IPS DF 6.9 (cell line): ENCODE measurements at regions not wholly inside any gene's neighbourhood (a gene's known extent, or its start where the extent isn't known, plus 50 kb on each side); places are given as distances from the start of the nearest gene placed in this dataset.

ENCODE experiments used
- DNase-seq: peaks from one replicate; pipeline ENCODE4 v3.0.0-alpha.2; 2013; ENCODE audit warnings: low read depth, low spot score
- H3K27ac ChIP-seq: one replicate; pipeline ENCODE4 v1.5.1; 2013; ENCODE audit warnings: low read length, control low read depth
- H3K27me3 ChIP-seq: 2 replicates; pipeline ENCODE4 v1.6.1; 2013; ENCODE audit warnings: mild to moderate bottlenecking, low read length; ENCODE audit not compliant: control insufficient read depth, insufficient read depth
- H3K36me3 ChIP-seq: 2 replicates; pipeline ENCODE4 v1.6.1; 2013; ENCODE audit warnings: low read length; ENCODE audit not compliant: control insufficient read depth, insufficient read depth
- H3K4me1 ChIP-seq: 2 replicates; pipeline ENCODE4 v1.6.1; 2013; ENCODE audit warnings: low read length; ENCODE audit not compliant: control insufficient read depth, insufficient read depth
- H3K4me3 ChIP-seq: 2 replicates; pipeline ENCODE4 v1.5.1; 2013; ENCODE audit warnings: mild to moderate bottlenecking, low read length
- H3K9me3 ChIP-seq: 2 replicates; pipeline ENCODE4 v1.6.1; 2013; ENCODE audit warnings: low read length, inconsistent platforms; ENCODE audit not compliant: control insufficient read depth, insufficient read depth
- WGBS: extraction: QIAGEN DNeasy Blood & Tissue Kit; methylation state at CpG from one replicate; pipeline ENCODE4 v1.1.7; 2013; ENCODE audit warnings: mixed read lengths, missing lambda C conversion rate; ENCODE audit not compliant: insufficient read length, insufficient coverage; 5-methylcytosine and 5-hydroxymethylcytosine counted together

DNA sequence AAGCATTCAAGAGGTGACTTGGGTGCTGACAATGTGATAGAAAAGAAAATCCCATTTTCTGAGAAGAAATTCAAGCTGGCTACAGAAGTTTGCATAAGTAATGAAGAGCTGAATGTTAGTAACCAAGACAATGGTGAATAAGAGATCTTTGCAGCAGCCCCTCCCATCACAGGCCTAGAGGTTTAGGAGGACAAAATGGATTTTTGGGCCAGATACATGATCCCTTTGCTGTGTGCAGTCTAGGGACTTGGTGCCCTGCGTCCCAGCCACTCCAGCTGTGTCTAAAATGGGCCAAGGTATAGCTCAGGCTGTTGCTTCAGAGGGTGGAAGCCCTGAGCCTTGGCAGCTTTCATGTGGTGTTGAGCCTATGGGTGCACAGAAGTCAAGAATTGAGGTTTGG, 107.0 kb upstream of the EPHA5 start:
- Histone ChIP-seq H3K27ac (no peak overlapping the region), H3K4me1 (no peaks in the 10 kb centered on the region), H3K36me3 (no peaks in the 10 kb centered on the region)

DNA sequence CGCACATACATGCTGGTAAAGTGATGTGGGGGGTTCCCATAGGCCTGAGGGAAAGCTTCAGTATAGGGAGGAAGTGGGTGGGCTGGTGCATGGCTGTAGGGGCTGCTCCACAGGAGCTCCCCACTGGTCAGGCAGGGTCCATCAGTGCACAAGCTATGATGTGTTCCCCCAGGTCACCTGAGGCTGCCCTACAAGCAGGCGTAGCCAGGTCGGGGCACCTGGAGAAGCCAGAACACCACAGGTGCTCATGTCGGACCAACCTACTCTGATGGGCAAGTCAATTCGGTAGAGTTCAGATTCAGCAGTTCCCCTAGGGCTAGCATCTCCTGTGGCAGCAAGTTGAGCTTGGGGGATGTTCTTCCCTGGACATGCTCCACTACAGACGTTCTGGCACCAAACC, 103.3 kb upstream of the EPHA5 start:
- H3K4me1 ChIP-seq: no peaks in the 10 kb centered on the region
- no CpG with 5 or more reads among the region's 6 CpGs for WGBS
- H3K27me3 ChIP-seq: no peaks in the 10 kb centered on the region
- H3K27ac ChIP-seq: no peak overlapping the region
- H3K36me3 ChIP-seq: no peaks in the 10 kb centered on the region
- DNase-seq: no peak
- no peak overlapping the region for H3K4me3 ChIP-seq
- H3K9me3 ChIP-seq: no peaks in the 10 kb centered on the region; the same call in 1 of the 2 replicates

More for the DNA sequence above, 107.0 kb upstream of the EPHA5 start:
- no peak for DNase-seq
- Histone ChIP-seq H3K4me3 (no peak overlapping the region), H3K9me3 (no peaks in the 10 kb centered on the region; the same call in 1 of the 2 replicates), H3K27me3 (no peaks in the 10 kb centered on the region)
- no CpG with 5 or more reads among the region's 1 CpG for WGBS

DNA sequence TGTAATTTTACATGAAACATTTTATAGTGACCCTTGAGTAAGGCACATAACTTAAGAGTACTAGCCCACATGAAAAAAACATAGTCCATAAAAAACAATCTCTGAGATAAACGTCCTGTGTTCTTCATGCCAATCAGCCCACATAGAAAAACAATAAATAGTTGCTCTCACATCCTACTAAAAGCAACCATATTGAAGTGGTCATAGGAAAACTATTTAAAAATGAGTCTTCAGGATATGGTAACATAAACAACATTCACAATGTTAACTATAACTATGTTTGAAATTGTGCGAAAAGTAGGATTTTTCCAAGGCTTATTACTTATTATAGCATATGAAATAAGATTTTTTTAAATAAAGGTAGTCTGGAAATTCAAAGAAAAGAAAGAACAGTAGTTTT, 77.1 kb upstream of the EPHA5 start:
- no peaks in the 10 kb centered on the region for H3K36me3 ChIP-seq
- H3K4me3 ChIP-seq: no peak overlapping the region
- H3K9me3 ChIP-seq: no peaks in the 10 kb centered on the region
- WGBS: no CpG with 5 or more reads among the region's 2 CpGs
- no peaks in the 10 kb centered on the region for H3K4me1 ChIP-seq
- no peak for DNase-seq
- no peak overlapping the region for H3K27ac ChIP-seq
- H3K27me3 ChIP-seq: no peaks in the 10 kb centered on the region

DNA sequence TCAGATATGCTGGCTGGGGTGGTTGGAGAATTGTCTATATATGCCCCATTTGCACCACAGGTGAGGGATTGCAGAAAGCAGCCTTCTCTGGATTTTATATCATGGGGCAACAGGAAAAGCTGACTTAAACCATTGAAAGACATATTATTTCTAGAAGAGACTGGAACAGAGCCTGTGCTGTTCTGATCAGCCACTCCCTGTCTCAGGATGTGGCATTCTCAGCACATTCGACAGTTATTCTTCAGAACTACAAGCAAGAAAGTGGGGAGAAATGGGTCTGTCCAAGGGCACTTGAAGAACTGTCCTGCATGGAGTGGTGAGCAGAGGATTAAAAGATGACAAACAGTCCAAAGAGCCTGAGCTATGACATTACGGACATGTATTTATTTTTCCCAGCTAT, 67.8 kb upstream of the EPHA5 start:
- no peak for DNase-seq
- Histone ChIP-seq H3K27me3 (no peaks in the 10 kb centered on the region), H3K36me3 (no peaks in the 10 kb centered on the region), H3K27ac (no peak overlapping the region), H3K4me3 (no peak overlapping the region), H3K4me1 (no peaks in the 10 kb centered on the region), H3K9me3 (no peaks in the 10 kb centered on the region)
- WGBS: no CpG with 5 or more reads among the region's 2 CpGs

DNA sequence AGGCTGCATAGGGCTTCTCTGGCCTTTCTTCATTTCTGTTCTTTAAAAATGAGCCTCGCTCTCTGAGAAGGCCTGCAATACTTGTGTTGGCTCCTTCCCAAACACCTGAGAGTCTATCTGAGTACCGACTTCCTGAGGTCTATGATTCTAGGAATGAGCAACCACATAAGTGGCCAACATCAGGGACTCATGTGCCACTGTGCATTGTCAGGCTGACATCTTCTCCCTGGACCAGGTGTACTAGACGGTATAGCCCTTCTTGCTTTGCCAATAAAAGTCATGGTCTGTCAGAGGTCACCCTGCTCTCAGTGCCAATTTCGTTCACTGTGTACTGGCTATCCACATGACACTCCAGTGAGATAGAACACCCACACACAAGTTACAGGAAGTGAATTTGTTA, 67.4 kb upstream of the EPHA5 start:
- H3K4me3 ChIP-seq: no peak overlapping the region
- no peaks in the 10 kb centered on the region for H3K36me3 ChIP-seq
- no peaks in the 10 kb centered on the region for H3K9me3 ChIP-seq
- no peaks in the 10 kb centered on the region for H3K27me3 ChIP-seq
- H3K27ac ChIP-seq: no peak overlapping the region
- no CpG with 5 or more reads among the region's 4 CpGs for WGBS
- no peak for DNase-seq
- H3K4me1 ChIP-seq: no peaks in the 10 kb centered on the region

DNA sequence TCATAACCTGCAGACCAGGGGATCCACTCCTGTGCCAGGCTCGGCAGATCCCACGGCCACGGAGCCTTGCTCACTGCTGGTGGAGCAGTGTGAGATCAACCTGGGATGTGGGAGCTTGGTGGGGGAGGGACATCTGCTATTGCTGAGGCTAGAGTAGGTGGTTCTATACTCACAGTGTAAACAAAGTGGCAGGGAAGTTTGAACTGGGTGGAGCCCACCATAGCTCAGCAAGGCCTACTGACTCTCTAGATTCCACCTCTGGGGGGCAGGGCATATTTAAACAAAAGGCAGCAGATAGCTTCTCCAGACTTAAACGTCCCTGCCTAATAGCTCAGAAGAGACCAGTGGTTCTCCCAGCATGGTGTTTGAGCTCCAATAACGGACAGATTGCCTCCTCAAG, 54.7 kb upstream of the EPHA5 start:
- Histone ChIP-seq H3K9me3 (no peaks in the 10 kb centered on the region), H3K27ac (no peak overlapping the region), H3K27me3 (no peaks in the 10 kb centered on the region), H3K4me3 (no peak overlapping the region), H3K36me3 (no peaks in the 10 kb centered on the region), H3K4me1 (no peaks in the 10 kb centered on the region)
- no CpG with 5 or more reads among the region's 5 CpGs for WGBS
- no peak for DNase-seq
